Fibroblast of lung (primary cell): ENCODE measurements at regions not wholly inside any gene's neighbourhood (a gene's known extent, or its start where the extent isn't known, plus 50 kb on each side); places are given as distances from the start of the nearest gene placed in this dataset.

Experiments used
- EZH2 ChIP-seq: IDR thresholded peaks from 2 replicates; pipeline ENCODE4 v1.5.1; 2012; ENCODE audit warnings: low read length, control low read depth, mild to moderate bottlenecking; ENCODE audit errors: missing control alignments
- TF ChIP-seq, protein P1 (sequence below), 2 donors: IDR thresholded peaks in 1 of 2; conservative IDR thresholded peaks in 1 of 2; 1 replicate in 1 of 2; 2 replicates in 1 of 2; pipeline ENCODE4 v1.5.1; 2011 to 2012; ENCODE audit warnings: low read length in 2 of 2, control low read depth in 1 of 2, inconsistent platforms in 1 of 2, low read depth in 1 of 2, mild to moderate bottlenecking in 1 of 2

GRCh38 chr6:169087443-169088041 is 166.1 kb downstream of the THBS2 start:
- TF ChIP-seq, protein P1, sequence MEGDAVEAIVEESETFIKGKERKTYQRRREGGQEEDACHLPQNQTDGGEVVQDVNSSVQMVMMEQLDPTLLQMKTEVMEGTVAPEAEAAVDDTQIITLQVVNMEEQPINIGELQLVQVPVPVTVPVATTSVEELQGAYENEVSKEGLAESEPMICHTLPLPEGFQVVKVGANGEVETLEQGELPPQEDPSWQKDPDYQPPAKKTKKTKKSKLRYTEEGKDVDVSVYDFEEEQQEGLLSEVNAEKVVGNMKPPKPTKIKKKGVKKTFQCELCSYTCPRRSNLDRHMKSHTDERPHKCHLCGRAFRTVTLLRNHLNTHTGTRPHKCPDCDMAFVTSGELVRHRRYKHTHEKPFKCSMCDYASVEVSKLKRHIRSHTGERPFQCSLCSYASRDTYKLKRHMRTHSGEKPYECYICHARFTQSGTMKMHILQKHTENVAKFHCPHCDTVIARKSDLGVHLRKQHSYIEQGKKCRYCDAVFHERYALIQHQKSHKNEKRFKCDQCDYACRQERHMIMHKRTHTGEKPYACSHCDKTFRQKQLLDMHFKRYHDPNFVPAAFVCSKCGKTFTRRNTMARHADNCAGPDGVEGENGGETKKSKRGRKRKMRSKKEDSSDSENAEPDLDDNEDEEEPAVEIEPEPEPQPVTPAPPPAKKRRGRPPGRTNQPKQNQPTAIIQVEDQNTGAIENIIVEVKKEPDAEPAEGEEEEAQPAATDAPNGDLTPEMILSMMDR (conservative IDR thresholded peaks at IDR 0.05 in 1 of 2, IDR thresholded peaks at IDR 0.05 in 1 of 2; ENCODE audit: low read depth in 1 of 2, low read length in 2 of 2) = no peak
- no peak for TF ChIP-seq EZH2
